ENCODE measurements at regions not wholly inside any gene's neighbourhood (a gene's known extent, or its start where the extent isn't known, plus 50 kb on each side); places are given as distances from the start of the nearest gene placed in this dataset.

GRCh38 chr1:121519042-121519755 is 334.4 kb downstream of the SRGAP2C start:
- TF ChIP-seq CTCF (IDR thresholded peaks at IDR 0.05; ENCODE audit: low read length): no peak
- no peak for TF ChIP-seq EZH2 (IDR thresholded peaks at IDR 0.05; ENCODE audit: borderline replicate concordance, low read length)

All from OCI-LY1 (cell line).